ENCODE measurements at regions not wholly inside any gene's neighbourhood (a gene's known extent, or its start where the extent isn't known, plus 50 kb on each side); places are given as distances from the start of the nearest gene placed in this dataset.

- H3K4me3 ChIP-seq (ENCODE audit: low read depth, low read length) = peak overlapping the region; percentile 58
Observed at GRCh38 chr6:26241033-26241895, 123.7 kb upstream of the BTN3A2 start.

DNA sequence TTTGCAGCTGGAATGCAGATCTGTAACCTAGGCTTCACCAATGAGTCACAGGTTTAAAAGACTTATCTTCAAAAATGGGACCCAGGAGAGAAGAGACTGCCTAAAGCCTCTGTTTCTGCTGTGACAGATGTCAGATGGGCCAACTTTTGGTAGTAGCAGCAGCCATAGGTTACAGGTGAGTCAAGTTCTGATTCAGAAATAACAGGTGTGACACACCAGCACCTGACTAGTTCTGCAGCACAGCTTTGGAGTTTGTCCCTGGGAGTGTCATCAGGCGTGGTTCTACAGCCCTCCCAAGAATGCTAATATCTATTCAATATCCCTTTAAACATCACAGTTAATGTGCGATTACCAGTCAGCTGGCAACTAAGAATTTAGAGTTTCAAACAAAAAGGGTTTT, 121.9 kb upstream of the BTN3A2 start:
- no peak overlapping the region for H3K4me3 ChIP-seq (ENCODE audit: low read depth, low read length)
- TF ChIP-seq, protein P1, sequence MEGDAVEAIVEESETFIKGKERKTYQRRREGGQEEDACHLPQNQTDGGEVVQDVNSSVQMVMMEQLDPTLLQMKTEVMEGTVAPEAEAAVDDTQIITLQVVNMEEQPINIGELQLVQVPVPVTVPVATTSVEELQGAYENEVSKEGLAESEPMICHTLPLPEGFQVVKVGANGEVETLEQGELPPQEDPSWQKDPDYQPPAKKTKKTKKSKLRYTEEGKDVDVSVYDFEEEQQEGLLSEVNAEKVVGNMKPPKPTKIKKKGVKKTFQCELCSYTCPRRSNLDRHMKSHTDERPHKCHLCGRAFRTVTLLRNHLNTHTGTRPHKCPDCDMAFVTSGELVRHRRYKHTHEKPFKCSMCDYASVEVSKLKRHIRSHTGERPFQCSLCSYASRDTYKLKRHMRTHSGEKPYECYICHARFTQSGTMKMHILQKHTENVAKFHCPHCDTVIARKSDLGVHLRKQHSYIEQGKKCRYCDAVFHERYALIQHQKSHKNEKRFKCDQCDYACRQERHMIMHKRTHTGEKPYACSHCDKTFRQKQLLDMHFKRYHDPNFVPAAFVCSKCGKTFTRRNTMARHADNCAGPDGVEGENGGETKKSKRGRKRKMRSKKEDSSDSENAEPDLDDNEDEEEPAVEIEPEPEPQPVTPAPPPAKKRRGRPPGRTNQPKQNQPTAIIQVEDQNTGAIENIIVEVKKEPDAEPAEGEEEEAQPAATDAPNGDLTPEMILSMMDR (IDR thresholded peaks at IDR 0.05; ENCODE audit: low read depth, low read length) = no peak

More at GRCh38 chr6:26241033-26241895, 123.7 kb upstream of the BTN3A2 start:
- TF ChIP-seq, protein P1 (IDR thresholded peaks at IDR 0.05; ENCODE audit: low read depth, low read length) = no peak

DNA sequence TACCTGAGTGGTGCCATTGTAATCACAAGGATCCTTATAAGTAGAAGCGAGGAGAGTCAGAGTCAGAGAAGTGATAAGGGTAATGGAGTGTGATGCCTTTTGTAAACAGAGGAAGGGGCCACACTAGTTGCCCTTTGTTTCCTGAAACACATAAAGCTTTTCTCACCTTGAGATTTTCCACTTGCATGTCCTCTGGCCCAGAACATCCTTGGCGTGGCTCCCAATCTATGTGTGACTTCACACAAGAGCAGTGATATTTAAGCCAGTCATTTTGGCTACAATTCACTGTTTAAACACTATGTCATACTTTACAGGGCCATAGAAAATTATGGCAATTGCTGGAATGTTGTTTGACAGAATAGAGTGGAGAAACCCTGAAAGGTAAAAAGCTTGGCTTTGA, 121.2 kb upstream of the BTN3A2 start:
- H3K4me3 ChIP-seq (ENCODE audit: low read depth, low read length) = no peak overlapping the region
- TF ChIP-seq, protein P1 (IDR thresholded peaks at IDR 0.05; ENCODE audit: low read depth, low read length) = no peak

GRCh38 chr6:26246058-26246457, 118.9 kb upstream of the BTN3A2 start:
- no peak overlapping the region for H3K4me3 ChIP-seq (ENCODE audit: low read depth, low read length)
- TF ChIP-seq, protein P1 (IDR thresholded peaks at IDR 0.05; ENCODE audit: low read depth, low read length) = no peak

DNA sequence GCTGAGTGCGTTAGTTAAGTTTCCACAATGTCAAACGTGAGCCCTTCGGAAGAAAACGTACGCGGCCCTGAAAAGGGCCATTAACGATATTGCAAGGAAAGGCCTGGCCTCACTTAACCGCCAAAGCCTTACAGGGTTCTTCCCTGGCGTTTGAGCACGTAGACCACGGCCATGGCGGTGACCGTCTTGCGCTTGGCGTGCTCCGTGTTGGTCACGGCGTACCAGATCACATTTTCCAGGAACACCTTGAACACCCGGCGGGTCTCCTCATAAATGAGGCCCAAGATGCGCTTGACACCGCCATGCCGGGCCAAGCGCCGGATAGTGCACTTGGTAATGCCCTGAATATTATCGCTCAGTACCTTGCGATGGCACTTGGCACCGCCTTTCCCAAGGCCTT, 118.4 kb upstream of the BTN3A2 start:
- H3K4me3 ChIP-seq (ENCODE audit: low read depth, low read length) = no peak overlapping the region
- TF ChIP-seq, protein P1 (IDR thresholded peaks at IDR 0.05; ENCODE audit: low read depth, low read length) = no peak

- TF ChIP-seq, protein P1 (IDR thresholded peaks at IDR 0.05; ENCODE audit: low read depth, low read length) = no peak
- peak overlapping the region; percentile 80 for H3K4me3 ChIP-seq (ENCODE audit: low read depth, low read length)
Observed at GRCh38 chr6:26249707-26249956, 115.4 kb upstream of the BTN3A2 start.

GRCh38 chr6:26249957-26250697, 114.9 kb upstream of the BTN3A2 start:
- peak overlapping the region; percentile 80 for H3K4me3 ChIP-seq (ENCODE audit: low read depth, low read length)
- TF ChIP-seq, protein P1 (IDR thresholded peaks at IDR 0.05; ENCODE audit: low read depth, low read length) = no peak
